Keratinocyte (primary cell): ENCODE measurements at regions not wholly inside any gene's neighbourhood (a gene's known extent, or its start where the extent isn't known, plus 50 kb on each side); places are given as distances from the start of the nearest gene placed in this dataset.

Source experiments
- DNase-seq: peaks from one replicate; pipeline ENCODE4 v3.0.0-alpha.2; 2011; ENCODE audit warnings: low read depth, missing footprints, low spot score
- FAIRE-seq: peaks from 2 replicates; lab custom pipeline; 2011; peaks lifted over from hg19 to GRCh38; lab: Jason Lieb, UNC
- H2AFZ ChIP-seq: 2 replicates; pipeline ENCODE4 v1.6.0; 2012; ENCODE audit warnings: low read length, control low read depth, inconsistent platforms; ENCODE audit not compliant: control insufficient read depth
- H3K27ac ChIP-seq: 2 replicates; pipeline ENCODE4 v1.5.1; 2011; ENCODE audit warnings: low read length; ENCODE audit not compliant: control insufficient read depth, insufficient read depth
- H3K27me3 ChIP-seq: 3 replicates; pipeline ENCODE4 v1.6.0; 2011; ENCODE audit warnings: low read length; ENCODE audit not compliant: control insufficient read depth, insufficient read depth; ENCODE audit errors: extremely low read depth
- H3K36me3 ChIP-seq, 2 experiments: 2 replicates in 1 of 2; 3 replicates in 1 of 2; pipeline ENCODE4 v1.5.1; 2011; ENCODE audit warnings: low read length in 2 of 2, mild to moderate bottlenecking in 1 of 2; ENCODE audit not compliant: control insufficient read depth in 2 of 2, insufficient read depth in 2 of 2; ENCODE audit errors: extremely low read depth in 1 of 2
- H3K4me1 ChIP-seq: 3 replicates; pipeline ENCODE4 v1.5.1; 2011; ENCODE audit warnings: low read length; ENCODE audit not compliant: control insufficient read depth, insufficient read depth; ENCODE audit errors: extremely low read depth
- H3K4me2 ChIP-seq: 3 replicates; pipeline ENCODE4 v1.6.0; 2011; ENCODE audit warnings: low read depth, low read length; ENCODE audit not compliant: control insufficient read depth, insufficient read depth; ENCODE audit errors: extremely low read depth
- H3K4me3 ChIP-seq, 3 experiments: fragments of 200-600 bp in 1 of 3; sonication (generic) in 1 of 3; 2 replicates in 2 of 3; 3 replicates in 1 of 3; pipeline ENCODE4 v1.5.1; 2011 to 2016; ENCODE audit warnings: low read length in 3 of 3, mild to moderate bottlenecking in 3 of 3, control low read depth in 2 of 3, inconsistent platforms in 1 of 3, low read depth in 1 of 3, mixed read lengths in 1 of 3, mixed run types in 1 of 3, moderate library complexity in 1 of 3; ENCODE audit not compliant: control insufficient read depth in 2 of 3, insufficient read depth in 2 of 3; ENCODE audit errors: extremely low read depth in 1 of 3
- H3K79me2 ChIP-seq: 2 replicates; pipeline ENCODE4 v1.6.0; 2012; ENCODE audit warnings: low read length; ENCODE audit not compliant: control insufficient read depth, insufficient read depth
- H3K9ac ChIP-seq: 3 replicates; pipeline ENCODE4 v1.6.0; 2011; ENCODE audit warnings: low read length; ENCODE audit not compliant: control insufficient read depth, insufficient read depth; ENCODE audit errors: extremely low read depth
- H3K9me1 ChIP-seq: 3 replicates; pipeline ENCODE4 v1.6.0; 2011; ENCODE audit warnings: low read length; ENCODE audit not compliant: control insufficient read depth, insufficient read depth; ENCODE audit errors: extremely low read depth
- H3K9me3 ChIP-seq: 2 replicates; pipeline ENCODE4 v1.5.1; 2012; ENCODE audit warnings: low read depth, low read length; ENCODE audit not compliant: control insufficient read depth
- H4K20me1 ChIP-seq: 3 replicates; pipeline ENCODE4 v1.6.0; 2011; ENCODE audit warnings: low read length; ENCODE audit not compliant: control insufficient read depth, insufficient read depth; ENCODE audit errors: extremely low read depth
- EZH2 ChIP-seq: IDR thresholded peaks from one replicate; pipeline ENCODE4 v1.6.1; 2012; ENCODE audit warnings: inconsistent platforms, mild to moderate bottlenecking, low read length, moderate library complexity
- dilution Hi-C: fragments of 300-500 bp; cut with MboI; formaldehyde crosslinking; loops from one replicate; pipeline ENCODE4 v1.7.0; 2020; ENCODE audit warnings: low sequenced_read_pairs; ENCODE audit not compliant: extremely low pct_ligation_motif_present
- TF ChIP-seq, protein P1 (sequence below), 3 experiments: IDR thresholded peaks in 1 of 3; conservative IDR thresholded peaks in 1 of 3; optimal IDR thresholded peaks in 1 of 3; 2 replicates in 2 of 3; 3 replicates in 1 of 3; pipeline versions ENCODE3 to v1.5.1; 2011; ENCODE audit warnings: low read length in 3 of 3, mild to moderate bottlenecking in 3 of 3, moderate library complexity in 2 of 3, control low read depth in 1 of 3, inconsistent platforms in 1 of 3; ENCODE audit not compliant: insufficient read depth in 2 of 3; ENCODE audit errors: extremely low read depth in 1 of 3

DNA sequence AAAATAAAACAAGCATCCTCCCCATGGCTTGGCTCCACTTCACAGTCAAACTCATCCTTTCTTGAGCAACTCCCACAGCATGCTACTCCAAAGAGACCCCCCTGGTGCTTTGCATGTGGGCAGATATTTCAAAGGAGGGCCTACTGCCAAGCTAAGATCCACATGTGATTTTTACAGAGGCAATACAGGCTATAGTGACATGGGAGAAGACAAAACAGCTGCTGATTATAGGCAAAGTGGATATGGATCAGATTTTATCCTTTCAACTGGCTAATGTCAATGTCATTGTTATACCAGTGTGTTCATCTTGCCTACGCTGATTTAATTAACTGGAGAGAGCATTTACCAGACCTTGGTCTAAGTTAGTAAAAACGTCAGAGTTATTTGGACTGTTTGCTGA is 328.3 kb downstream of the KLHL13 start:
- TF ChIP-seq EZH2 = no peak
- TF ChIP-seq, protein P1, sequence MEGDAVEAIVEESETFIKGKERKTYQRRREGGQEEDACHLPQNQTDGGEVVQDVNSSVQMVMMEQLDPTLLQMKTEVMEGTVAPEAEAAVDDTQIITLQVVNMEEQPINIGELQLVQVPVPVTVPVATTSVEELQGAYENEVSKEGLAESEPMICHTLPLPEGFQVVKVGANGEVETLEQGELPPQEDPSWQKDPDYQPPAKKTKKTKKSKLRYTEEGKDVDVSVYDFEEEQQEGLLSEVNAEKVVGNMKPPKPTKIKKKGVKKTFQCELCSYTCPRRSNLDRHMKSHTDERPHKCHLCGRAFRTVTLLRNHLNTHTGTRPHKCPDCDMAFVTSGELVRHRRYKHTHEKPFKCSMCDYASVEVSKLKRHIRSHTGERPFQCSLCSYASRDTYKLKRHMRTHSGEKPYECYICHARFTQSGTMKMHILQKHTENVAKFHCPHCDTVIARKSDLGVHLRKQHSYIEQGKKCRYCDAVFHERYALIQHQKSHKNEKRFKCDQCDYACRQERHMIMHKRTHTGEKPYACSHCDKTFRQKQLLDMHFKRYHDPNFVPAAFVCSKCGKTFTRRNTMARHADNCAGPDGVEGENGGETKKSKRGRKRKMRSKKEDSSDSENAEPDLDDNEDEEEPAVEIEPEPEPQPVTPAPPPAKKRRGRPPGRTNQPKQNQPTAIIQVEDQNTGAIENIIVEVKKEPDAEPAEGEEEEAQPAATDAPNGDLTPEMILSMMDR (optimal IDR thresholded peaks at IDR 0.05 in 1 of 3, IDR thresholded peaks at IDR 0.05 in 1 of 3, conservative IDR thresholded peaks at IDR 0.05 in 1 of 3; ENCODE audit: extremely low read depth in 1 of 3, insufficient read depth in 2 of 3, low read length in 3 of 3) = no peak
- Histone ChIP-seq H3K79me2 (no peaks in the 10 kb centered on the region), H3K27me3 (no peaks in the 10 kb centered on the region), H3K9me1 (no peaks in the 10 kb centered on the region), H3K4me2 (no peak overlapping the region), H4K20me1 (no peaks in the 10 kb centered on the region), H3K27ac (no peak overlapping the region), H3K9ac (no peak overlapping the region), H3K4me1 (no peaks in the 10 kb centered on the region), H2AFZ (no peak overlapping the region), H3K4me3 (no peak overlapping the region), H3K36me3 (no peaks in the 10 kb centered on the region), H3K9me3 (no peaks in the 10 kb centered on the region)
- DNase-seq (no peak), FAIRE-seq (no peak)
- dilution Hi-C loops = no loop called here

DNA sequence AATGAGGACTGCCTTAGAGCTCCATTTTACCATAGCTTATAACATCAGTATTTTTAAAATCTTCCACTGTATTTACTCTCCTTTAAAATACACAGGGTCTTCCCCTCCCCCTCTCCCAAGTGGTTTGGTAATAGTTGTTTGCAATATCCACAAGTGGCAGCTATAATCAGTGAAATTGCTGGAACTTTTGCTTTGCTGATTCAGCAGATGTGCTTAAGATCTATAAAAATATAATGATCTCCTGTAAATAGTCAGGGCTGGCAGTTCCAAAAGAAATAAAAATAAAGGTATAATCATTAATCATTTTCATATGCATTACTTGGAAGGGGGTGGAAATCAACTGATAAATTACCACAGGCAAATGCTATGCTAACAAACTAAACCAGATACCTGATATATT is 345.2 kb downstream of the KLHL13 start:
- FAIRE-seq = no peak
- no peak overlapping the region for H3K4me2 ChIP-seq
- no peaks in the 10 kb centered on the region for H4K20me1 ChIP-seq
- H3K9me3 ChIP-seq = no peaks in the 10 kb centered on the region
- no peak overlapping the region for H3K27ac ChIP-seq
- H3K27me3 ChIP-seq = no peaks in the 10 kb centered on the region
- H3K36me3 ChIP-seq = no peaks in the 10 kb centered on the region
- no peaks in the 10 kb centered on the region for H3K79me2 ChIP-seq
- dilution Hi-C loops = no loop called here
- H3K4me3 ChIP-seq = no peak overlapping the region
- H2AFZ ChIP-seq = no peak overlapping the region
- no peak for TF ChIP-seq EZH2
- TF ChIP-seq, protein P1 (optimal IDR thresholded peaks at IDR 0.05 in 1 of 3, IDR thresholded peaks at IDR 0.05 in 1 of 3, conservative IDR thresholded peaks at IDR 0.05 in 1 of 3; ENCODE audit: extremely low read depth in 1 of 3, insufficient read depth in 2 of 3, low read length in 3 of 3) = no peak
- no peaks in the 10 kb centered on the region for H3K9me1 ChIP-seq
- no peak for DNase-seq
- no peaks in the 10 kb centered on the region for H3K4me1 ChIP-seq
- H3K9ac ChIP-seq = no peak overlapping the region
